T-helper 1 cell (primary cell): ENCODE measurements at regions not wholly inside any gene's neighbourhood (a gene's known extent, or its start where the extent isn't known, plus 50 kb on each side); places are given as distances from the start of the nearest gene placed in this dataset.

Source experiments
- DNase-seq, 5 donors: peaks; one replicate each; pipeline ENCODE4 v3.0.0-alpha.2; 2012 to 2020

DNA sequence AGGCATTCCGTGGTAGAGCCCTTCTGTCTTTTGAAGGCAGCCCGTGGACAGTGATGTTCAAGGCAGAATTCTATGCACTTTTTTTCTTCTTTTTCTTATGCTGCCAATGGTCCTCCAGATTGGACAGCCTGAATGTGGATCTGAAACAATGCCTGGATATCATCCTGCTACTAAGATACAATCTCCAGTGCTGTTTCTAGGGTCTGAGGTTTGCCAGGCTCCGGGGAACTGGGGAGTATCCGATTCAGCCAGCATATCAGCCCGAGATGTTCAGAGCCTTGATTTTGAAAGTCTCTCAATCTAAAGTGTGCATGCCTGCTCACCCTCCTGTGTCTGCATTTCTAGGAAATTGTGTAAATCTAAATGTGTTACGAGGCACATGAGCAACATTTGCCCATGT lies 103.8 kb upstream of the WWC1 start:
- DNase-seq: no peak

GRCh38 chr5:168188182-168188581 lies 103.3 kb upstream of the WWC1 start:
- DNase-seq: no peak

DNA sequence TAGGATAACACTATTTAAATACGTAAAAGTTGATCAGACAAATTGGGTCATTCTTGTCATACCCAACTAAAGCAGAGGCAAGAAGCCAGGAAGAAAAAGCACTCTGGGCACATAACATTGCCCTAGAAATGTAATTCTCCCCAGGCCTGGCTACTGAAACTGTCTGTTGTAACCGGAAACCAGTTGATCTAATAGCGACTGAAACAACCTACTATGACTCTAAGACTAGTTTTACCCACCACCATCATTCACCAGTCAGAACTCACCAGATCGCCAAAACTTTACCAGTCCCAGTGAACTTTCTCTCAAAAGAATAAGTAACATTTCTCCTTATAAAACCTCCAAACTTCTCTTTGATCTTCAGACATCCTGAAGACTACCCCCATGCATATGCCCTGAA lies 99.3 kb upstream of the WWC1 start:
- DNase-seq: no peak

- DNase-seq: no peak
Observed at GRCh38 chr5:168193493-168194250, 97.8 kb upstream of the WWC1 start.

DNA sequence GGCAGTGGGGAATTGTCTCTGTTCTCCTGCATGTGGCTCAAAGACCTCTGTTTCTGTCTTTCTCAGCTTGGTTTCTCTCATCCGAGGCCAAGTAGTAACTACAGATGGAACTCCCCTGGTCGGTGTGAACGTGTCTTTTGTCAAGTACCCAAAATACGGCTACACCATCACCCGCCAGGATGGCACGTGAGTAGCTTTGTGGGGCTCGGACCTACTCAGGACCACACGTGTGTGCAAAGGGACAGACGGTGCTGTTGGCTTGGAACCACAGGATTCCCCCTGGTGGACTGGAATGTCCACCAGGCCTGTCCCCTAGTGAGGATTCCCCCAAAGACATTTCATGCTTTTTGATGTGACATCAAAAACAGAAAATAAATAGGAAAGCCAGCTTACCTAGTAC lies 96.3 kb upstream of the WWC1 start:
- DNase-seq: no peak

DNA sequence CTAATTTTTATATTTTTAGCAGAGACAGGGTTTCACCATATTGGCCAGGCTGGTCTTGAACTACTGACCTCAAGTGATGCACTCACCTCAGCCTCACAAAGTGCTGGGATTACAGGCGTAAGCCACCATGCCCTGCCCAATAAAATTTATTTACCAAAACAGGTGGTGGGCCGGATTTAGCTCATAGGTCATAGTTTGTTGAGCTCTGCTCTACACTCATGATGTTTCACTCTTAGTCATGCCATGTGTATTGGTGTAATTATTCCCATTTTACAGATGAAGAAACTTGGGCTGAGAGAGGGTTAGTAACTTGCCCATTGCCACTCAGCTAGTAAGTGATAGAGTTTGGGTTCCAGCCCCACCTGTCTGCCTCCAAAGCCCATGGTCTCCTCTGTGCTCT lies 93.1 kb upstream of the WWC1 start:
- DNase-seq: no peak

DNA sequence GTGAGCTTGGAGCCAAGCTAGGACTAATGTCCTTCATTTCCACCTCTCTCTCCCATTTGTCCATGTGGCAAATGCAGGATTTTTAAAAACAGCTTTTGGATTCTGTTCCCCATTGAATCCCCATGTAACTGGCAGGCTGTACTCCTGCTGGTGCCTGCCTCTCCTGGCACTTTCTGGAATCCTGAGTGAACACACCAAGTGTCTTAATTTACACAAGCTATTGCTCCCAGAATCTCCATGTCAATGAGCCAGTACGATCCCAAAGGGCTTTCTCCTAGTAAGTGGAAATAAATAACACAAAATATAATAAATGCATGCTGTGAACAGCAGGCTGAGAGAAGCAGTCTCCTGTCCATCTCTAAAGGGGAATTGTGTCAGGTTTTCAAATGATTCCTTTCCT lies 88.4 kb upstream of the WWC1 start:
- no peak for DNase-seq

DNA sequence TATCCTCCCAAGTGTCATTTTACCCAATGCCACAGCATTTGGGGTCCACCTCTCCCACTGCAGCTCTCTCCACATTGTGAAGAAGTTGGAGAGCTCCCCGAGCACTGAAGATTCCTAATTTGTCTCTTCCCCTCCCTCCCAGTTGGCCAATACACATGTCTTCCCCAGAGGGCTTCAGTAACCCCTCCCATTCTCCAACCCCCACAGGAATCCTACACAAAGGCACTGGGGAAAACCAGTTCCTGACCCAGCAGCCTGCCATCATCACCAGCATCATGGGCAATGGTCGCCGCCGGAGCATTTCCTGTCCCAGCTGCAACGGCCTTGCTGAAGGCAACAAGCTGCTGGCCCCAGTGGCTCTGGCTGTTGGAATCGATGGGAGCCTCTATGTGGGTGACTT lies 87.3 kb upstream of the WWC1 start:
- DNase-seq: no peak

GRCh38 chr5:168207450-168208029 lies 83.9 kb upstream of the WWC1 start:
- no peak for DNase-seq

DNA sequence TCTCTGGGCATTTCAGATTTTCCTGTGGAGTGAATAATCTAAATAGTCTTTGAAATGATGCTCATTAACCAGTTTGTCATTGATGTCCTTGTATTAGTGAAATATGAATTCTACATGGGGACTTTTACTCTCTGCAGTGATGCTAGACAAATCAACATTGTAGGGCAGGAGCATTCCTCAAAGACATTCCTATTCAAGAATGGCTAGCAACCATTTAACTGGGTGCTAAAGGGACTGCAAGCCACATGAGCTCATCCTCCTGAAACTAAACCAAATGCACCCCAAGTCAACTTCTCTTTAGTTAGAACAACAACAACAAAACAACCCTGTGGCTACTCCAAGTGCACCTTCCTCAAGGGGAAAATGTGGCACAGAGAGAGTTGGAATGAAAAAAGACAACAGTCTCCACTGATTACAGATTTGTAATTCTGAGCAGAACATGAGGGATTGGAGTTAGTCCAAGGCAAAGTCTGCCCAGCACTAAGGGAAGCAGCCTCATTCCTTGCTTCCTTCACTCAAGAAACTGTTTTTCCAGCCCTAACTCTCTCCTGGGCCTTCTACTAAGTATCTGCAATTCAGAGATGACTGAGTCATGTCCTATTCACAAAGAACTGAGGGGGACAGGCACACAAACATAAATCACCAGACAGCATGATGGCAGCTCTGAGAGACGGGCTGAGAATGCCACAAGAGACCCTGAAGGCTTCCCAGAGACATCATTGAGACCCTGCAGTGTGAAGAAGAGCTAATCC lies 82.0 kb upstream of the WWC1 start:
- no peak for DNase-seq

DNA sequence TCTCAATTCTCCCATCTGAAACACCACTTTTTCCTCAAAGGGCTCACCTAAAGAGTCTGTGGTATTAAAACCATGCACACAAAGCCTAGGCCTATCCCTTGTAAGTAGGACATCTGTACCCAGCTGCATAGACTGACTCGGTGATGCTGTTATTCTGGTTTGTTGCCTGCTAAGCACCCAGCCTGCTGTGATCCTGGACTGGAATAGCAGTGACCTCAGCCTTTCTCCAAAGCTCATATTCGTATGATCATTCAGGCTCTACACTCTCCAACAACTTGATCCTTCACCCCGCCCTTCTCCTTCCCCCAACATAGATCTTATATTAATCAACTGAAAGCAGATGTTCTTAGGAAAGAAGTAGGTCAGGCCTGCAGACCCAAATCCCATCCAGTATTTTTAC lies 81.4 kb upstream of the WWC1 start:
- DNase-seq: no peak

GRCh38 chr5:168211245-168211644 lies 80.2 kb upstream of the WWC1 start:
- DNase-seq: no peak

DNA sequence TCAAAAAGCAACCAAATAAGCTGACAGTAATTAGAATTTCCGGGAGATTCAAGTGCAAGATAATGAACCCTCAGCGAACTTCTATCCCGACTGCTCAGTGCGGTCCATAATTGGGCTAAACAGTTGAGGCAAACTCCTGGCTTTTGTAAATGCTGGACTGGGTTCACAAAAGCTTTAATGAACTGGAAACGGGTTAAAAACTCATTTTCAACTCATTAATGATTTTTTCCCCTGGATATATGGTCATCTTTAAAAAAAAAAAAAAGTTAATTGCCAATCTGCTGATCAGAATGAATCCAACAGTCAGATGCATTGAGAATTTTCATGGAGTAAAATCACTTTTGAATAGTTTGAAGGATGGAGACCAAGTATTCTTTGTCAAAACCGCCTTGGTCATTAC lies 79.5 kb upstream of the WWC1 start:
- no peak for DNase-seq

DNA sequence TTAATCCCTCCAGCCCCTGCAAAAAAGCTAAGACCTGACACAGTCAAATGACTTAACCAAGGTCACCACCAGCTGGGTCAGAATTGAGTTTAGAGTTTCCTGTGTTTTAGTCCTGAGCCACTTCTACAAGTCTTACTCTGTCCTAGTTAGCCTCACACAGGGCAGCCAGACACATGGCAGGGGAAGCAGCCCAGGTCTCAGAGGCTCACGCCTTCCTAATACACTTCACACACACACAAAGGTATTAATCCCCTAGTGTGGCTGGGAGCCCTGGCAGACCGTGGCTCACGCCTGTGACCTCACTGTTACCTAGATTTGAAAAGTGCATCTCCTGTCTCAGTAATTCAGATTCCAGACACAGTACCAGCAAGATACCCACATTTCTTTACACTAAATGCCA lies 77.4 kb upstream of the WWC1 start:
- no peak for DNase-seq

DNA sequence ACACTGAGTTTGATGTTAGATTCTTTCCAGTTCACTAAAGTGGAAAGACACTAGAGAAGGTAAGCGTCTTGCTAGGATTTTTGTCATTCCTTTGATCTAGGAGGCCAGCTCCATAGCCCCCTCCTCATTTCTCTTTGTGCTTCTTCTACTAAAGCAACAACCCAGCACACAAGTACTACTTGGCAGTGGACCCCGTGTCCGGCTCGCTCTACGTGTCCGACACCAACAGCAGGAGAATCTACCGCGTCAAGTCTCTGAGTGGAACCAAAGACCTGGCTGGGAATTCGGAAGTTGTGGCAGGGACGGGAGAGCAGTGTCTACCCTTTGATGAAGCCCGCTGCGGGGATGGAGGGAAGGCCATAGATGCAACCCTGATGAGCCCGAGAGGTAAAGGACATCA lies 76.6 kb upstream of the WWC1 start:
- DNase-seq: no peak

DNA sequence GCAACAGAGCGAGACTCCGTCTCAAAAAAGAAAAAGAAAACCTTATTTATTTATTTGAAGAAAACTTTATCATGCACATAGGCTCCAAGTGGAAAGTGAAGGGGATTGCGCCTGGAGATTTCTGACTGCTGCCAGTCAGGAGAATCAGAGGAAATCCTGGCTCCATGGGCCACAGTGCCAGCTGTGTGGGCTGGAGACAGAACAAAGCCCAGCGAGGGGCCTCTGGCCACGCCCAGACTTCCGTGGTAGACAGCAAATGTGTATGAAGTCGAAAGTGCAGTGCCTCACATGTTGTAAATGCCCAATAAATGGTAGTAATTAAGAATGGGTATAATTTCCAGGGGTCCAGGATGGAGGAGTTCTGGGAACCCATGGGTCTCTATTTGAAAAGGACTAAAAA lies 75.8 kb upstream of the WWC1 start:
- no peak for DNase-seq

DNA sequence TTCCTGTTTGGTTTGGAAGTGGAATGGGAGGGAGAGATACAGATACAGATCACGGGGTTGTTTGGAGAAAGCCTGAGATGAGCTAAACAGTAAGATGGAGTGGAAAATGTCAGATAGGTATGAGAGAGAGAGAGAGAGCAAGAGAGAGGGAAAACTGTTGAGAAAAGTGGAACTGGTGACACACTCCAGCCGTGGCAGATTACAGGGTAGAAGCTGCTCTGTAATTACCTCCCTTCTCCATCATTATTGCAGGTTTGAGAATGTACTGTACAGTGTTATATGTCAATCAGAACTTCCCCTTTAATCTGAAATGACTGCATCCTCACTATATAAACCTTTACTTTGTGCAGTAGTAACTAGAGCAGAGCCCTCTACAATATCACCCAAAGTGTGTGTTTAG lies 74.5 kb upstream of the WWC1 start:
- no peak for DNase-seq

DNA sequence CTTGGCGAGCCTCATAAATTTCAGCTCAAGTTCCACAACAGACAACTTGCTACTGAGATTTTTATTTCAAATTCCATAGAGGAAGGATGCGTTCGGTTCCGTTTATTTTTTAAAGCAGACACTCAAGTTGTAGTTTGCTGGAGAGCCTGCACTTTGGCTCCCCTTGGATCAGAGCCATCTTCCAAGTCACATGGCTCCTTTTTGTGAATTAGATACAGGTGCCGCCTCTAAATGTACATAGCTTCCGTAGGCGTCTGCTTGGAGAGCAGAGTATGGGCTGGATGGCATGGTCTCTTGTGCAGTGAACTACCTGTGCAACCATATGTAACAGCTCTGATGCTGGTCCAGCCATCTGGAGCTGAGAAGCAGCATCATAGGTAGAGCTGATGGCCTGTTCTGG lies 73.9 kb upstream of the WWC1 start:
- DNase-seq: no peak

DNA sequence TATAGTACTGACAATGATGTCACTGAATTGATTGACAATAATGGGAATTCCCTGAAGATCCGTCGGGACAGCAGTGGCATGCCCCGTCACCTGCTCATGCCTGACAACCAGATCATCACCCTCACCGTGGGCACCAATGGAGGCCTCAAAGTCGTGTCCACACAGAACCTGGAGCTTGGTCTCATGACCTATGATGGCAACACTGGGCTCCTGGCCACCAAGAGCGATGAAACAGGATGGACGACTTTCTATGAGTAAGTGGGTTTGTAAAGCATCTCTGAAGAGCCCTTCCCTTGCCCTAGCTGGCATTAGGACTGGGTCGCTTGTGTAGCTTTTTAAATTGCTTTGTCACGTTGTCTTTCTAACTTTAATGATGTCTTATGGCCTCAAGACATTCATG lies 72.7 kb upstream of the WWC1 start:
- no peak for DNase-seq

DNA sequence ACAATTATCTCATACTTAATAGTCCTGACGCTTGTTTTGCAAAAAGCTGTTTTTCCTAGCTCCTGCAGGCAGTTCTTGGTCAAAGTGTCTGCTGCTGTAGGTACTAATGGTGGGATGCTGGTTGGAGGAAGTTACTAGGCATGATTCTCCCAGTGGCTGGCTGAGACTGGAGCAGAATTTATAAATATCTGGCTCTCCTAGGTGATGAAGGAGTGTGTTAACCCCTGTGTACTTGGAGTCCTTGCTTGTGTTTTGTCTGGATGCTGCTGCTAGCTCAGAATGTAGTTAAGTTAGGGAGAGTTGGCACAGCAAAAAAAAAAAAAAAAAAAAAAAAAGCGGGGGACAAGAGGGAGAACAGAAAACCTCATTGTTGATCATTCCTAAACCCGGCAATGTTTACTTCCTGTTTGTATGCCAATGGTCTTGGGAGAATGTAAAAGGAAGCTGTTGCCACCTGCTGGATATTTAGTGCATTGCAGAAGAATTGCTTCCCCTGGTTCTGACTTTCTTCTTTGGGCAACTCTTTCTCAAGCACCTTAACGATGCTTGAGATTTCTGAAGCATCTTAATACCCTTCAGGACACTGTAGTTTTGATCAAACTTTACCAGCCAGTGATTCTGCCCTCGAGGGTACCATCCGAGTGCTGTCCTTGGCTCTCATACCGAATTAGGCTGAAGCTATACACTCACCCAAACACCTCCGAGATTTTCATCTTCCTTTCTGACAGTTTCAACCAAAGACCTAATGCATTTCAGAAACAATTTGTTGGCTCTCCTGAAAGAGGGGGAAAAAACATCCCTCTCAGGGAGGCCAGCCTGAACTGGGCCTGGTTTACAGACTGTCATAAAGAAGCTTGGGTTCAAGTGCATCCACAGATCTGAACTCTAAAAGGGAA lies 71.7 kb upstream of the WWC1 start:
- peak in 2 of 5 donors; percentile 19 to 60 for DNase-seq

GRCh38 chr5:168224085-168224484 lies 67.4 kb upstream of the WWC1 start:
- no peak for DNase-seq

DNA sequence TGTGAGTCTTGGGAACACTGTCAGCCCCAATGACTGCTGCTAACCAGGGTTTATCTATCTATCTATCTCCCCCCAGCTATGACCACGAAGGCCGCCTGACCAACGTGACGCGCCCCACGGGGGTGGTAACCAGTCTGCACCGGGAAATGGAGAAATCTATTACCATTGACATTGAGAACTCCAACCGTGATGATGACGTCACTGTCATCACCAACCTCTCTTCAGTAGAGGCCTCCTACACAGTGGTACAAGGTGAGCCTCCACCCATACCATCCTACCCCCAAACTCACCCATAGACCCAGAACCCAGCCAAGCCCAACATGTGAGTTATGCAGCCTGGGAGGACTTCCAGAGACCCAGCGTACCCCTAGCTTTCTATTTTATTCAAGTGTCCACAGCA lies 65.4 kb upstream of the WWC1 start:
- no peak for DNase-seq

GRCh38 chr5:168227001-168227400 lies 64.4 kb upstream of the WWC1 start:
- no peak for DNase-seq
